GM21526 (cell line): ENCODE measurements at regions not wholly inside any gene's neighbourhood (a gene's known extent, or its start where the extent isn't known, plus 50 kb on each side); places are given as distances from the start of the nearest gene placed in this dataset.
A peak's percentile ranks its signal among the peaks of the same experiment; 100 is the strongest.
"Not testable (repeated sequence)": the region's sequence is repeated elsewhere in the genome, so short reads cannot be mapped to it uniquely, and the experiment has no call there.

Source experiments
- ATAC-seq: cut with Tn5 transposase; IDR thresholded peaks from one replicate; pipeline ENCODE4 v1.9.1; 2021; ENCODE audit warnings: moderate library complexity; ENCODE audit not compliant: unreplicated experiment, low FRiP score

- ATAC-seq = not testable (repeated sequence)
These were observed 269.9 kb upstream of the NREP start for GRCh38 chr5:112026879-112027278.

GRCh38 chr5:112025757-112026156 lies 268.8 kb upstream of the NREP start:
- peak; percentile 81 for ATAC-seq

- no peak for ATAC-seq
These were observed 267.8 kb upstream of the NREP start for GRCh38 chr5:112024769-112025168.

- ATAC-seq = no peak
These were observed 267.2 kb upstream of the NREP start for GRCh38 chr5:112024221-112024620.

GRCh38 chr5:112023766-112024165 lies 266.8 kb upstream of the NREP start:
- no peak for ATAC-seq

- ATAC-seq = no peak
These were observed 261.9 kb upstream of the NREP start for GRCh38 chr5:112018846-112019245.

DNA sequence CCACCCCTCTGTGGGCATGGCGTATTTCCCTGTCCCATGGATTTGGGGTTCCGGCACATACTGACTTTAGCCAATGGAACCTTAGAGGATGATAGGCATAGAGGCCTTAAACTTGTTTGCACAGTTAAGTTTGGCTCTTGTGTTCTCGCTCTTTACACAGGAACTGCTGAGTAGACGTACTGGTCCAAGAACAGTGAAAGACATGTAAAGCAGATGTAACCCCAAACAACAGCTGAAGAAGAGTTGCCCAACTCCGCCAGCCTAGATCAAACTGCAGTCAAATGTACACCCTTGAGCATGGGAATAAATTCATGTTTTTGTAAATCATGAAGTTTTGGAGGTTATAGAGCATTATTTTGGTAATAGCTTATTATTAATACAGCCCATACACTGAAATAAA lies 260.0 kb upstream of the NREP start:
- ATAC-seq = no peak

GRCh38 chr5:112014783-112015395 lies 257.9 kb upstream of the NREP start:
- ATAC-seq = no peak

DNA sequence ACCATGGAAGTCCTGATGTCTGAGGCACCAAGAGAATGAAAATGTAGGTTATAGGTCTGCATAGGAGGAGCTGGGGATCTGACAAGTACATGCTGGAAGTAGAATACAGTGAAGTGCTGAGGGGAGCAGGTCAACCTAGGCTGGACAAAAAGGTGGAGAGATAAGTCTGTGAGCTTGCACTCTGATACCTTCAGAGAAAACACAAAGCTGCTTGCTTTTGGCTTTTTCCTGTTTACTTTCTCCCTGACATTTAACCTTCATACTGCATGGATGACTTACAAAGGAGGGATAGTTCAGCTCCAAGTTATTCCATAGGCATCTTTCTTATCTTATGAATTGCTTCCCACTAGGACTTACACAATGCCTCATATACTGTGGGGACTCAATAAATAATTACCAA lies 256.7 kb upstream of the NREP start:
- no peak for ATAC-seq

DNA sequence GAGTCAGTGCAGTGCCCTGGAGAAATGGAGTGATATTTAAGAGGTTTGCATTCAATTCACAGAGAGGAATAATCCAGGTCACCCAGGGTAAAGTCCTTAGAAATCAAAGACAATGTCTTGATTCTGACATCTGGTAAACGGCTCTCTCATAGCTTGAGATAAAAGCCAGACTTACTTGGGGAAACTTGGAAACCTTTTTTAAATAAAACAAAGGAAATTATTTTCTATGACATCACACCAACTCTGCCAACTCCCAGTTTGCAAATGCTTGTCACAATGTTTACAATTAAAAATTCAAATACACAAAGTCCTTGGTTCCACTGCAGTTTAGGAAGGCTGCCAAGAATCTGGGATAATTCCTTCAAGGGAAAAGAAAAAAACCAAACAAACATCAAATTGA lies 255.1 kb upstream of the NREP start:
- no peak for ATAC-seq

- ATAC-seq = no peak
These were observed 253.5 kb upstream of the NREP start for GRCh38 chr5:112010475-112010874.

GRCh38 chr5:112006721-112007120 lies 249.7 kb upstream of the NREP start:
- no peak for ATAC-seq

DNA sequence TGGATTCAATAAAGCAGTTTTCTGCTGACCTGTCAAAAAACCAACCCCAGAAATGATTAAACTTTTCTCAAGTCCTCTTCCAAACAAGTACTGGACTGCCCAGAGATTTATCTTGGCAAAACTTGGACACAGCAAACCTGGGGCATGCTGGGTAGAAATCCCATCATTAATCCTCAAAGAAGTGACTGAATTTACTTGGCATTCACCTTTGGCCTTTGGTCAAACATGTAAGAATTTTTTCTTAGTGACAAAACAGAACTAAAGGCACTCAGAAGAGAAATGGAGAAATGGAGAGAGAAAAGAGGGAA lies 248.6 kb upstream of the NREP start:
- no peak for ATAC-seq

DNA sequence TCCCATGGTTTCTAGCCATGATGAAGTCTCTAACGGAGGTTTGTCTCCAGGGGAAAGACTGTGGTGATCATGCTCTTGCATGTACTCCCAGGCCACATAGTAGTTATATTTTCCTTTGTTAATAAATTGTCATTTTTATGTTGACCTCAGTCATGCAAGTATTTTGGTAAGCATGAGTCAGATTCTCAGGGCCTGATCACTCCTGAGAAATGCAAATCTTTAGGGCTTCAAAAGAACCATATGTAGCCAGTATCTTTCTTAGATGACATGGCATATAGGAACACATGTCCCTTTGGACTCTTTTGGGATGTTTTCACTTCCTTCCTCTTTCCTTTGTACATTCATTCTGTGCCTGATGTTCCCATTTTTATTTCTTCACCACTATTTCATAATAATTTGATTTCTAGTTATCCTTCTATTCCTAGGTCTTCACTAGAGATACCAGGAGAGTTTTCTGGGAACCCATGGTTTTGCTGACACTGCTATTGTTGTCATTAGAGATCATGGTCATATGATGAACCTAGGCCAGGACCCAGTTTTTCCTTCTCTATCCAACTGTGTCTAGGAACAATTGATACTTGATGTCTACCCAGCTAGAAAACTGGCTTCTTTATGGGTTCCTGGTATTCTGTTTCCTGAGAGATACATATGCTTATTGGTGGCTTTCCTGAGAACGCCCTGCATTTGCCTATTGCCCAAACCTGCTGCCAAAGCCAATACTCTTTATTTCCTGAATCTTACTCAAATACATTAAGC lies 248.1 kb upstream of the NREP start:
- peak; percentile 93 for ATAC-seq

GRCh38 chr5:112002376-112002775 lies 245.4 kb upstream of the NREP start:
- no peak for ATAC-seq

DNA sequence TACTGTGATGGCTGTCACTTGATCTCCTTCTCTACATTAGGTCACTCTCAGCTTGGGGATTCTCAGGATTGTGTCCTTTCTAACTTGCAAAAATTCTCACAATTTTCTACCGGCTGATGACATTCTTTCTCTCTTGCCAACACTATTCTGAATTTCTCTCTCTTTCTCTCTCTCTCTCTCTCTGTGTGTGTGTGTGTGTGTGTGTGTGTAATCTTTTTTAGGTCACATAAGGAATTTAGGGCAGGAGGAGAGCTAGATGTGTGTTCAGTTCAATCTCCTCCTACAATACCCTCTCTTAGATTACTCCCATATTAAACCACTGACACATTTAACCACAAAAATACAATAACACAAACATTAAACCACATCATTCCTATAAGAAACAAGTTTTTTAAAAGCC lies 242.3 kb upstream of the NREP start:
- ATAC-seq = no peak

GRCh38 chr5:111998871-111999270 lies 241.9 kb upstream of the NREP start:
- no peak for ATAC-seq

DNA sequence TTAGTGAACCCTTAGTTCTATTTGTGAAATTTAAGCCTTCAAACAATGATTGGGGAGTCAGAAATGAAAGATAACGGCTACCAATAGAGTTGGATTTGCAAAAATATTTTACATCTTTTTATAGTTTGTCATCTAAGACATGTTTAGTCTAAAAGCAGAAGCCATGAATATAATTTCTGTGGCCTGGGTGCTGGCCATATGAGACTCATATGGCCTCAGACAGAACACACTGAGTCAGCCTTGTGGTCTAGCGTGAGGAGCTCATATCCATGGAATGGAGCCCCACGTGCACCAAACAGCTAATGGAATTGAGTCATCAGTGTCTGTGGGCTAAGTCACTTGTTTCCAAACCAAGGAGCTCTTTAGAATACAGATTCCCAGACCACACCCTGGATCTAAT lies 240.7 kb upstream of the NREP start:
- ATAC-seq = no peak

DNA sequence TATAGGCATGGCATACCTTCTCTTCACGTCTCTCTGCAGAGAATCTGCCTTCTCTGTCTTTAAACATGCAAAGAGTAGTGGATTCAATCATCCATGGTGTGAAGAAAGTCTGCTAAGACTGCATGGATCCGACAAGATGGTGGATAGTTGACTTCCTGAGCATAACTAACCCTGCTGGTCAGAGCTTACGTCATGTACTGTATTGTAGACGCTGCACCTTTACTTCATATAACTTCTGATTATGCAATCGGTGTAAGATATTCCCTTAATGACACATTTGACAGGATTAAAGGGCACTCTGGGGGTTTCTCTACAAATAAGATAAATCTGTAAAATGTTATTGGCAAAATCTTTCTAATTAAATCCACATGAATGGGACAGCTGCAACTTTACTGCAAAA lies 240.3 kb upstream of the NREP start:
- no peak for ATAC-seq

- no peak for ATAC-seq
These were observed 239.6 kb upstream of the NREP start for GRCh38 chr5:111996574-111996973.

DNA sequence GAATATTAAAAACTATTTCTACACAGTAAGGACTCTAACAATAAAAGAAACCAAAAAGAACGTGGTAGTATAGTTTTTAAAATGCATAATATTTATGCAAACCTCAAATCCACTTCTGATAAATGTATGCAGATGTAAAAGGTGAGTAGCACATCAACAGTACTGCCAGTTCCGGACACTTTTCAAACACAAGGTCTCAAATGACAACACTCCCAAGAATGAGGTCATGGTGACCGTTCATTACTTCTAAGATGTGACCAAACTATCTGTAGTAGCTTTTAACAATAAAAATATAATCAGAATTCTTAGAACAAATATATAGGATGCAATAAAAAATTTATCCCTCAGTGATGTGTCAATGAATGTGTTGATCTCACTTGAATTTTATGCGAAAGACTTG lies 238.7 kb upstream of the NREP start:
- no peak for ATAC-seq

- no peak for ATAC-seq
These were observed 236.2 kb upstream of the NREP start for GRCh38 chr5:111993242-111993641.

DNA sequence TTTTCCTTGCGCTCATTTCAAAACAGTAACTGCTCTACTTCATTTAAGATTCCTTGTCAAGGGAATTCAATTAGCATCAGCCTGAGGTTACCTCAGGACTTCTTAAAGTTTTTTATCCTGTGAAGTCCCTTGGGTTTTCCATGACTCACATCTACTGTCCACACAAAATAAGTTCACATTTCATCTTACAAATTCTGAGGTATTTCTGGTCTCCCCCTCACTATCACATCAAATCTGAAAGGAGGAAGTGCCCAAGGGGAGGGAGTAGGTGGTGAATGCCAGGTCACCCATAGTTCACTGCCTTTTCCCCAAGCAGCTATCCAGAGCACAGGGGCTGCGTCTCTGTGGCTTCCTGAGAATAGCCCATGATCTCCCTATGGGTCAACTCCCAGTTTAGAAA lies 227.1 kb upstream of the NREP start:
- ATAC-seq = no peak
